ENCODE measurements at regions not wholly inside any gene's neighbourhood (a gene's known extent, or its start where the extent isn't known, plus 50 kb on each side); places are given as distances from the start of the nearest gene placed in this dataset.

GRCh38 chr18:41548521-41549260, 406.3 kb upstream of the PIK3C3 start:
- TF ChIP-seq, protein P1, sequence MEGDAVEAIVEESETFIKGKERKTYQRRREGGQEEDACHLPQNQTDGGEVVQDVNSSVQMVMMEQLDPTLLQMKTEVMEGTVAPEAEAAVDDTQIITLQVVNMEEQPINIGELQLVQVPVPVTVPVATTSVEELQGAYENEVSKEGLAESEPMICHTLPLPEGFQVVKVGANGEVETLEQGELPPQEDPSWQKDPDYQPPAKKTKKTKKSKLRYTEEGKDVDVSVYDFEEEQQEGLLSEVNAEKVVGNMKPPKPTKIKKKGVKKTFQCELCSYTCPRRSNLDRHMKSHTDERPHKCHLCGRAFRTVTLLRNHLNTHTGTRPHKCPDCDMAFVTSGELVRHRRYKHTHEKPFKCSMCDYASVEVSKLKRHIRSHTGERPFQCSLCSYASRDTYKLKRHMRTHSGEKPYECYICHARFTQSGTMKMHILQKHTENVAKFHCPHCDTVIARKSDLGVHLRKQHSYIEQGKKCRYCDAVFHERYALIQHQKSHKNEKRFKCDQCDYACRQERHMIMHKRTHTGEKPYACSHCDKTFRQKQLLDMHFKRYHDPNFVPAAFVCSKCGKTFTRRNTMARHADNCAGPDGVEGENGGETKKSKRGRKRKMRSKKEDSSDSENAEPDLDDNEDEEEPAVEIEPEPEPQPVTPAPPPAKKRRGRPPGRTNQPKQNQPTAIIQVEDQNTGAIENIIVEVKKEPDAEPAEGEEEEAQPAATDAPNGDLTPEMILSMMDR (IDR thresholded peaks at IDR 0.05; ENCODE audit: low read length), result no peak
- TF ChIP-seq EZH2 (IDR thresholded peaks at IDR 0.05; ENCODE audit: borderline replicate concordance, low read length), result no peak
